GM13976 (cell line): ENCODE measurements at regions not wholly inside any gene's neighbourhood (a gene's known extent, or its start where the extent isn't known, plus 50 kb on each side); places are given as distances from the start of the nearest gene placed in this dataset.

ENCODE experiments used
- DNase-seq: peaks from one replicate; pipeline ENCODE4 v3.0.0; 2012; ENCODE audit warnings: low spot score
- in situ Hi-C: fragments of 300-500 bp; cut with MboI; formaldehyde crosslinking; loops from one replicate; pipeline ENCODE4 v1.12.0; 2022; ENCODE audit warnings: low sequenced_read_pairs, mixed read lengths, inconsistent platforms; ENCODE audit not compliant: unreplicated experiment
- TF ChIP-seq, protein P1 (sequence below): IDR thresholded peaks from 2 replicates; pipeline ENCODE4 v1.5.1; 2012; ENCODE audit warnings: borderline replicate concordance, mild to moderate bottlenecking; ENCODE audit not compliant: insufficient read depth; ENCODE audit errors: extremely low read depth, missing control alignments, control extremely low read depth

DNA sequence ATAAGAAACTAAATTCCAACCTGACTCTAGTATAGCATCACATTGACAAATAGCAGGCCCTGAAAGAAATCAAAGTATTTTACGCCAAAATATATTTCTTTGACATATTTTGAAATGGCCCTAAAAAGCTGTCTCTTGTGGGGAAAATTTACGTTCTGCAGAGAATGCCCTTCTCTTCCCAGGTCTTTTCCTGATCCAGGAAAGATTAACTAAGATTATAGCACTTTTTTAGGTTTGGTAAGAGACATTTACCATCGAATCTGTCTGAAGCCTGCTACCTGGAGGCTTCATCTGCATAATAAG is 121.1 kb downstream of the ATXN3L start:
- in situ Hi-C loops = no loop called here
- DNase-seq = no peak
- TF ChIP-seq, protein P1, sequence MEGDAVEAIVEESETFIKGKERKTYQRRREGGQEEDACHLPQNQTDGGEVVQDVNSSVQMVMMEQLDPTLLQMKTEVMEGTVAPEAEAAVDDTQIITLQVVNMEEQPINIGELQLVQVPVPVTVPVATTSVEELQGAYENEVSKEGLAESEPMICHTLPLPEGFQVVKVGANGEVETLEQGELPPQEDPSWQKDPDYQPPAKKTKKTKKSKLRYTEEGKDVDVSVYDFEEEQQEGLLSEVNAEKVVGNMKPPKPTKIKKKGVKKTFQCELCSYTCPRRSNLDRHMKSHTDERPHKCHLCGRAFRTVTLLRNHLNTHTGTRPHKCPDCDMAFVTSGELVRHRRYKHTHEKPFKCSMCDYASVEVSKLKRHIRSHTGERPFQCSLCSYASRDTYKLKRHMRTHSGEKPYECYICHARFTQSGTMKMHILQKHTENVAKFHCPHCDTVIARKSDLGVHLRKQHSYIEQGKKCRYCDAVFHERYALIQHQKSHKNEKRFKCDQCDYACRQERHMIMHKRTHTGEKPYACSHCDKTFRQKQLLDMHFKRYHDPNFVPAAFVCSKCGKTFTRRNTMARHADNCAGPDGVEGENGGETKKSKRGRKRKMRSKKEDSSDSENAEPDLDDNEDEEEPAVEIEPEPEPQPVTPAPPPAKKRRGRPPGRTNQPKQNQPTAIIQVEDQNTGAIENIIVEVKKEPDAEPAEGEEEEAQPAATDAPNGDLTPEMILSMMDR = no peak

DNA sequence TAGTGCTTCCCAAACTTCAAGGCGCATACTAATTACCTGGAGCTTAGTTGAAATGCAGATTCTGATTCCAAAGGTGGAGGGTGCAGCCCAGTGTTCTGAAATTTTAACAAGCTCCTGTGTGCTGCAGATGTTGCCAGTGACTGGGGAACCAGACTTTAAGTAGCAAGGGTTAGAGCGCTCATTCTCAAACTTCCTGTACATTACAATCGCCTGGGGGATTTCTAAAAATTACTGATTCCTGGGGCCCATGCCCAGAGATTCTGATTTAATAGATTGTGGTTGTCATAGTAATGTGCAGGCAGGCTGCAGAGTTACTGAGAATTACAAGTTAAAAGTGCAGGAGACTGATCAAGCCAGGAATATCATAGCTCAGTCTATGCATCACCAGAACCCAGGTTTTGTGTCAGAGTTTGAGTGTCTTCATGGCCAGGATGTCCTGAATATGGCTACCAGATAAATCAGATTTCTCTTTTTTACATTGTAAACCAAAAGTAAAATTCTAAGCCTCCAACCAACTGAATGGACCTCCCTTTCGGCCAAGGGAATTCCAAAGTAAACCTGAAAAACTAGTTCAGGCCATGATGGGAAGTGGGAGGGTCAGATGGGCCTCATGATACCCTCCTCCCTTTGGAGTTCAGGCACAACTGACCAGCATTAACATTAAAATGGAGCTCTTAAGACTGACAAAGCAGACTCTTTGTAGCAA is 121.6 kb downstream of the ATXN3L start:
- TF ChIP-seq, protein P1 = no peak
- no peak for DNase-seq
- in situ Hi-C loops = no loop called here

DNA sequence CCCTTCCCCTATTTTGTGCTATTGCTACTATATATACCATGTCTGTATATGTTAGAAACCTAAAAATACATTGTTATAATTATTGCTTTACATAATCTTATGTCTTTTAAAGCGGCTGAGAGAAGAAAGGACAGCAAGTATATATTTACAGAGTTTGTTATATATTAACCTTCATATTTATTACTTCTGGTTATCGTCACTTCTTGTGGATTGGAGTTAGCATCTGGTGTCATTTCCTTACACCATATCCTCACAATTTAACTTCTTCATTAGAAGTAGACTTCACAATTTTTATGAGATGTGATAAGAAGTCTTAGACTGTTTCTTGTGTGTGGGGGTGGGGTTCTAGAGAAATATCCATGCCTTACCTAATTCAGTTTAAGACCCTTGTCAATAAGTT is 123.1 kb downstream of the ATXN3L start:
- DNase-seq = no peak
- TF ChIP-seq, protein P1 = no peak
- in situ Hi-C loops = no loop called here

DNA sequence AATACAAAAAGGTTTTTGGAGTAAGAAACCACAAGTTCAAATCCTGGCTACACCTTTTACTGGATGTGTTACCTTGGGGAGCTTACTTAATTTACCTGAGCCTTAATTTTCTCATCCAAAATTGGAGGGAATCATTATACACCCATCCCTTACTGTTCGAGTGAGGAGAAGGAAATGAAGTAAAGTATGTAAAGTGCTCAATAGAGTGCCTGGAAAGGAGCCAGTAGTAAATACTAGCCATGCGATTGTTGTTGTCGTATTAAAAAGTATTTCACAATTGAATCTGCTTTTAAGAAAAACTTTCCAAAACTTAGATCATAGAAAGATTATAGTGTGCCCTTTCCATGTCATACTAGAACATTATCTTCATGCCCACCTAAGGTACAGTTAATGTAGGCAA is 124.5 kb downstream of the ATXN3L start:
- in situ Hi-C loops = no loop called here
- DNase-seq = no peak
- TF ChIP-seq, protein P1 = no peak

DNA sequence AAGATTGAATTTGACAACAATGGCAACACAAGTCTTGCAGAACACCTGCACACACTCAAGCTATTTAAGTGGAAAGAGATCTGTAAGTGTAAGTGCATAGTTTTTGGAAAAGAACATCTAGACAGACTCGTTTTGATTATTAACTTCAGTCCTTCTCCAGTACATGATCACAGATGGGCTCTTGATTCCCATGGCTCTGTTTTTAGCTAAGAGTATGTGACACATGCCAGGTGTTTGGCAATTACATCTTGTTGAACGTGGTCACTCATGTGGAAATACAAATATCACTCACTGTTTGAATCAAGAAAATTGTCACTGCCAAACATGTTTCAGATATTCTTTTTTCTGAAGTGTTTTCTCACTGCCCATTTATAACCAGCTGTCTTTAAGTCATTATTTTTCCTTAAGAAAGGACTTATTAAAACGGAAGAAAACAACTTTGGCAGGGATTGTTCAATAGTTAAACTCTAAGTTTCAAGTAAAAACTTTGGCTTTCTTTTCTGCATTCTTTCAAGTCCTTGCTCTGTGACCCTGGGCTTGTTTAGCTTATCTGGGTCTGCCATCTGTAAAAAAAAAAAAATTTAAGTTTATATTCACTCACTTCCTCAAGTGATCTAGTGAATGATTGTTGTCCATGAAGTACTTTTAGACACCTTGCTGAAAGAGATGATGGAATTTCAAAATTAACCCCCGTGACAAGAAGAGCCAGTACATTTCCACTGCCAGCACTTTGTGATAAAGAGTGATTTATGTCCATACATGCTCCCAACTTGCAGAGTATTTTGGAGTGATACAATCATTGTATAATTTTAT is 125.4 kb downstream of the ATXN3L start:
- in situ Hi-C loops = no loop called here
- no peak for DNase-seq
- TF ChIP-seq, protein P1 = no peak

DNA sequence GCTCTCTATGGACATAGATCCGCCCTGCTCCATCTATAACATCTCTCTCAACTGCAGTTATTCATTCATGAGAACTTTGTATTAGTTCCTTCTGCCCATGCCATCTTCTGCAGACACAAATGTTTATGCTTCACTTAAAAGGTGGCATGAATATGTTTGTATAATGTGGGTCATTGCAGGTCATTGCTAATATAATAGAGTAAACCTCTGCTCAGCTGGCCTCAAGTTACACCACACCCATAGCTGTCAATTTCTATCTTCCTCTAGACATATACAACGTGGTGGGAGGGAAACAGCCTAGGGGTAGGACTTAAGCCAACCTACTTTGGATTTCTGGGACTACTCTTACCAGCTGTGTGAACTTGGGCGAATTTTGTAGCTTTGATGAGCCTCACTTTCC is 129.8 kb downstream of the ATXN3L start:
- DNase-seq = no peak
- in situ Hi-C loops = no loop called here
- TF ChIP-seq, protein P1 = no peak
